ENCODE measurements at regions not wholly inside any gene's neighbourhood (a gene's known extent, or its start where the extent isn't known, plus 50 kb on each side); places are given as distances from the start of the nearest gene placed in this dataset.

DNA sequence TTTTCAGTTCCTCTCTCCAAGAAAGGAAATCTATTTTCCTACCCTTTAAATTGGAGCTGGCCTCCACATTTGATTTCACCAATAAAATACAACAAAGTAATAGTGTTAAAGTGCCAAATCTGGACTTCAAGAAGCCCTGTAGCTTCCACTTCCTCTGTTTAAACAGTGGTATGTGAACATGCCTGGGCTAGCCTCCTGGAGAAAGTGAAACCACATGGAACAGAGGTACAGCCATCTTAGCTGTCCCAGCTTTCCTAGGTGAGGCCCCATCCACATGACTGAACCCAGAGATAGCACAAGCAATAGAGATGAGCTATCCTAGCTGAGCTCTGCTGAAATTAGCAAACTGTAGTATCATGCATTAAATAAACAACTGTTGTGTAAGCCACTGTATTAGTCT is 131.8 kb upstream of the VCX start:
- no peaks in the 10 kb centered on the region for H3K36me3 ChIP-seq (ENCODE audit: low read depth)
- no peak overlapping the region for H3K4me3 ChIP-seq
- H3K9me2 ChIP-seq (ENCODE audit: insufficient read depth), result no peaks in the 10 kb centered on the region
- DNase-seq, result no peak
- no peak overlapping the region for H2AFZ ChIP-seq
- TF ChIP-seq, protein P1, sequence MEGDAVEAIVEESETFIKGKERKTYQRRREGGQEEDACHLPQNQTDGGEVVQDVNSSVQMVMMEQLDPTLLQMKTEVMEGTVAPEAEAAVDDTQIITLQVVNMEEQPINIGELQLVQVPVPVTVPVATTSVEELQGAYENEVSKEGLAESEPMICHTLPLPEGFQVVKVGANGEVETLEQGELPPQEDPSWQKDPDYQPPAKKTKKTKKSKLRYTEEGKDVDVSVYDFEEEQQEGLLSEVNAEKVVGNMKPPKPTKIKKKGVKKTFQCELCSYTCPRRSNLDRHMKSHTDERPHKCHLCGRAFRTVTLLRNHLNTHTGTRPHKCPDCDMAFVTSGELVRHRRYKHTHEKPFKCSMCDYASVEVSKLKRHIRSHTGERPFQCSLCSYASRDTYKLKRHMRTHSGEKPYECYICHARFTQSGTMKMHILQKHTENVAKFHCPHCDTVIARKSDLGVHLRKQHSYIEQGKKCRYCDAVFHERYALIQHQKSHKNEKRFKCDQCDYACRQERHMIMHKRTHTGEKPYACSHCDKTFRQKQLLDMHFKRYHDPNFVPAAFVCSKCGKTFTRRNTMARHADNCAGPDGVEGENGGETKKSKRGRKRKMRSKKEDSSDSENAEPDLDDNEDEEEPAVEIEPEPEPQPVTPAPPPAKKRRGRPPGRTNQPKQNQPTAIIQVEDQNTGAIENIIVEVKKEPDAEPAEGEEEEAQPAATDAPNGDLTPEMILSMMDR (conservative IDR thresholded peaks at IDR 0.05), result no peak
- TF ChIP-seq EZH2 (IDR thresholded peaks at IDR 0.05; ENCODE audit: low read depth), result no peak
- no peaks in the 10 kb centered on the region for H3F3A ChIP-seq (ENCODE audit: insufficient read depth, low read depth)
- H3K27ac ChIP-seq, result no peak overlapping the region
- H4K20me1 ChIP-seq (ENCODE audit: insufficient read depth), result no peaks in the 10 kb centered on the region
- no peak overlapping the region for H3K4me2 ChIP-seq
- intact Hi-C loops (cut with micrococcal nuclease; ENCODE audit: unreplicated experiment), result no loop called here
- POLR2A ChIA-PET (ENCODE audit: unreplicated experiment), result no interaction called here
- H3K4me1 ChIP-seq (replicated peaks; ENCODE audit: insufficient read depth), result no peaks in the 10 kb centered on the region
- H3K9me3 ChIP-seq (ENCODE audit: insufficient read depth, low read depth), result no peaks in the 10 kb centered on the region
- BruUV-seq (replicated peaks), result no TSS peak
- no peaks in the 10 kb centered on the region for H3K27me3 ChIP-seq (ENCODE audit: insufficient read depth, low read depth)
- H3K79me2 ChIP-seq (ENCODE audit: low read depth), result no peaks in the 10 kb centered on the region
- CTCF ChIA-PET, result no interaction called here

DNA sequence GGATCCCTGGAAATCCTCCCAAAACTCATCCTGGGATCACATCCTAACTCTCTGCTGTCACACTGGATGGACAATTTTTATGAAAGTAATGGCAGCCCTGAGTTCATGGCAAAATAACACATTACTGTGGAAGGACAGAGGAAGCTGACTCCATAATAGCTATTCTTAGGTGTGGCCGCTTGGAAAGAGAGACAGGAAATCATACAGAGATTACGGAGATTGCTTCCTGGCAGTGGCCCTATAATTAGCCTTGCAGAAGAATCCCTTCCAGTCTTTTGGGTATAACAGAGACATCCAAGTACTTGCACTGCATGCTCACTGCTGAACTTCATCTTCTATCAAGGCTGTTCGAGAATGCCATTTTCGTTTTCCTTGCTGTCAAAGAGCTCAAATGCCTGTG is 133.1 kb upstream of the VCX start:
- H3K79me2 ChIP-seq (ENCODE audit: low read depth), result no peaks in the 10 kb centered on the region

DNA sequence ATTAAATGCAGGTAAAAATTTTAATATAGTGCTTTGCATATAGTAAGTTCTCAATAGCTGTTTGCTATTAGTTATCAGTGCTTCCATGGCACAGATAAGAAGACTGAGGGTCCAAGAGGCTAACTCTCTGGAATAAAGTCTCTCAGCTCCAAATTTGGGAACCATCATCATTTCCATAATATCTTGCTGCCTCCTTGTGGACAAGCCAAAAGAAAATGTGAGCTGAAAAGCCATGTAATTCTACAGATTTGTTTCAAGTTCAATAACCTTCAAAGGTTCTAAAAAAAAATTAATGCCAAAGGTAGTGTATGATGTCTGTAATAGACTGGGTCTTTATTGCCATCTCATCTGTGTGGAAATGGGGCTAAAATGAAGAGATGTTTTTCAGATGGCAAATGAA is 136.9 kb upstream of the VCX start:
- ChIA-PET CTCF (no interaction called here), POLR2A (ENCODE audit: unreplicated experiment) (no interaction called here)
- Histone ChIP-seq H3K27ac (no peak overlapping the region), H3K79me2 (ENCODE audit: low read depth) (no peaks in the 10 kb centered on the region), H3K9me2 (ENCODE audit: insufficient read depth) (no peaks in the 10 kb centered on the region), H3K4me2 (no peak overlapping the region), H4K20me1 (ENCODE audit: insufficient read depth) (no peaks in the 10 kb centered on the region), H3K9me3 (ENCODE audit: insufficient read depth, low read depth) (no peaks in the 10 kb centered on the region), H3K27me3 (ENCODE audit: insufficient read depth, low read depth) (no peaks in the 10 kb centered on the region), H3K4me3 (no peak overlapping the region), H3K36me3 (ENCODE audit: low read depth) (no peaks in the 10 kb centered on the region), H2AFZ (no peak overlapping the region), H3K4me1 (replicated peaks; ENCODE audit: insufficient read depth) (no peaks in the 10 kb centered on the region), H3F3A (ENCODE audit: insufficient read depth, low read depth) (no peaks in the 10 kb centered on the region)
- DNase-seq, result no peak
- BruUV-seq (replicated peaks), result no TSS peak
- no peak for TF ChIP-seq EZH2 (IDR thresholded peaks at IDR 0.05; ENCODE audit: low read depth)
- TF ChIP-seq, protein P1 (conservative IDR thresholded peaks at IDR 0.05), result no peak
- intact Hi-C loops (cut with micrococcal nuclease; ENCODE audit: unreplicated experiment), result no loop called here

More for the DNA sequence above, 133.1 kb upstream of the VCX start:
- ChIA-PET CTCF (no interaction called here), POLR2A (ENCODE audit: unreplicated experiment) (no interaction called here)
- Histone ChIP-seq H3K27me3 (ENCODE audit: insufficient read depth, low read depth) (no peaks in the 10 kb centered on the region), H4K20me1 (ENCODE audit: insufficient read depth) (no peaks in the 10 kb centered on the region), H3K9me2 (ENCODE audit: insufficient read depth) (no peaks in the 10 kb centered on the region), H3K27ac (no peak overlapping the region), H3K36me3 (ENCODE audit: low read depth) (no peaks in the 10 kb centered on the region), H3K4me2 (no peak overlapping the region), H3F3A (ENCODE audit: insufficient read depth, low read depth) (no peaks in the 10 kb centered on the region), H3K9me3 (ENCODE audit: insufficient read depth, low read depth) (no peaks in the 10 kb centered on the region), H3K4me3 (no peak overlapping the region), H2AFZ (no peak overlapping the region), H3K4me1 (replicated peaks; ENCODE audit: insufficient read depth) (no peaks in the 10 kb centered on the region)
- intact Hi-C loops (cut with micrococcal nuclease; ENCODE audit: unreplicated experiment), result no loop called here
- no peak for DNase-seq
- no TSS peak for BruUV-seq (replicated peaks)
- no peak for TF ChIP-seq EZH2 (IDR thresholded peaks at IDR 0.05; ENCODE audit: low read depth)
- TF ChIP-seq, protein P1 (conservative IDR thresholded peaks at IDR 0.05), result no peak
